ENCODE measurements at regions not wholly inside any gene's neighbourhood (a gene's known extent, or its start where the extent isn't known, plus 50 kb on each side); places are given as distances from the start of the nearest gene placed in this dataset.
A peak's percentile ranks its signal among the peaks of the same experiment; 100 is the strongest.
"Not testable (repeated sequence)": the region's sequence is repeated elsewhere in the genome, so short reads cannot be mapped to it uniquely, and the experiment has no call there.

GRCh38 chr11:126145954-126146353 lies 65.5 kb downstream of the RPUSD4 start:
- Histone ChIP-seq H3K9me3 (no peaks in the 10 kb centered on the region), H3K36me3 (ENCODE audit: low read depth, missing control alignments) (no peaks in the 10 kb centered on the region), H3K27me3 (no peaks in the 10 kb centered on the region), H3K4me1 (peaks cover 10% of the 10 kb centered on the region), H3K27ac (no peak overlapping the region), H3K4me3 (no peak overlapping the region)
- TF ChIP-seq CTCF (IDR thresholded peaks at IDR 0.05) = no peak
- TF ChIP-seq POLR2A (IDR thresholded peaks at IDR 0.05) = no peak
- 64 to 88% methylated on average over 4 to 9 of the region's 9 CpGs for WGBS, 2 donors
- intact Hi-C loops (cut with DNase I; ENCODE audit: low total_unique reads) = no loop called here
- DNase-seq = no peak

- 82 to 86% methylated on average over 2 of the region's 2 CpGs for WGBS, 2 donors
- H3K36me3 ChIP-seq (ENCODE audit: low read depth, missing control alignments); H3K4me3 ChIP-seq; H3K9me3 ChIP-seq; DNase-seq; intact Hi-C loops (cut with DNase I; ENCODE audit: low total_unique reads); H3K27me3 ChIP-seq; H3K27ac ChIP-seq: not testable (repeated sequence)
- peaks cover 34% of the 10 kb centered on the region for H3K4me1 ChIP-seq
These were observed 68.0 kb downstream of the RPUSD4 start for GRCh38 chr11:126143491-126143890.

- Histone ChIP-seq H3K36me3 (ENCODE audit: low read depth, missing control alignments) (no peaks in the 10 kb centered on the region), H3K9me3 (no peaks in the 10 kb centered on the region), H3K27me3 (no peaks in the 10 kb centered on the region), H3K27ac (no peak overlapping the region), H3K4me3 (no peak overlapping the region), H3K4me1 (peaks cover 38% of the 10 kb centered on the region)
- peak; percentile 83 for DNase-seq
- 36 to 53% methylated on average over 7 of the region's 7 CpGs for WGBS, 2 donors
- TF ChIP-seq CTCF (IDR thresholded peaks at IDR 0.05) (no peak), POLR2A (IDR thresholded peaks at IDR 0.05) (no peak)
- intact Hi-C loops (cut with DNase I; ENCODE audit: low total_unique reads) = no loop called here
These were observed 70.5 kb downstream of the RPUSD4 start for GRCh38 chr11:126140926-126141280.

- WGBS, 2 donors = 65 to 68% methylated on average over 9 of the region's 9 CpGs
- H3K36me3 ChIP-seq (ENCODE audit: low read depth, missing control alignments) = no peaks in the 10 kb centered on the region
- no peak overlapping the region for H3K27ac ChIP-seq
- DNase-seq = no peak
- H3K9me3 ChIP-seq = no peaks in the 10 kb centered on the region
- peaks cover 42% of the 10 kb centered on the region for H3K4me1 ChIP-seq
- intact Hi-C loops (cut with DNase I; ENCODE audit: low total_unique reads) = no loop called here
- H3K4me3 ChIP-seq = no peak overlapping the region
- no peaks in the 10 kb centered on the region for H3K27me3 ChIP-seq
- TF ChIP-seq POLR2A (IDR thresholded peaks at IDR 0.05) (no peak), CTCF (IDR thresholded peaks at IDR 0.05) (no peak)
These were observed 71.1 kb downstream of the RPUSD4 start for GRCh38 chr11:126140201-126140925.

GRCh38 chr11:126139111-126140091 lies 72.0 kb downstream of the RPUSD4 start:
- TF ChIP-seq POLR2A (IDR thresholded peaks at IDR 0.05) (no peak), CTCF (IDR thresholded peaks at IDR 0.05) (no peak)
- Histone ChIP-seq H3K27ac (no peak overlapping the region), H3K4me1 (peaks cover 44% of the 10 kb centered on the region), H3K4me3 (no peak overlapping the region), H3K36me3 (ENCODE audit: low read depth, missing control alignments) (no peaks in the 10 kb centered on the region), H3K9me3 (no peaks in the 10 kb centered on the region), H3K27me3 (no peaks in the 10 kb centered on the region)
- peak; percentile 63 for DNase-seq
- intact Hi-C loops (cut with DNase I; ENCODE audit: low total_unique reads) = no loop called here
- WGBS, 2 donors = 38 to 46% methylated on average over 13 of the region's 13 CpGs

All from testis (tissue), 2 donors.